Brain microvascular endothelial cell (primary cell): ENCODE measurements at regions not wholly inside any gene's neighbourhood (a gene's known extent, or its start where the extent isn't known, plus 50 kb on each side); places are given as distances from the start of the nearest gene placed in this dataset.

Source experiments
- DNase-seq: peaks from one replicate; pipeline ENCODE4 v3.0.0-alpha.2; 2020
- H3K27ac ChIP-seq: fragments of 250-450 bp; sonication (Bioruptor Pico); 2 replicates; pipeline ENCODE4 v1.5.1; 2020; ENCODE audit warnings: mild to moderate bottlenecking, moderate library complexity
- H3K27me3 ChIP-seq: fragments of 250-450 bp; sonication (Bioruptor Pico); replicated peaks from 2 replicates; pipeline ENCODE4 v1.5.1; 2020; ENCODE audit warnings: mild to moderate bottlenecking
- H3K36me3 ChIP-seq: fragments of 250-450 bp; sonication (Bioruptor Pico); replicated peaks from 2 replicates; pipeline ENCODE4 v1.5.1; 2020; ENCODE audit warnings: mild to moderate bottlenecking
- H3K4me3 ChIP-seq: 2 replicates; pipeline ENCODE4 v1.5.1; 2011; ENCODE audit warnings: low read depth, mild to moderate bottlenecking, control low read depth, low read length, moderate library complexity
- in situ Hi-C: cut with HindIII; loops from 2 replicates; pipeline ENCODE4 v1.10.0; 2017; ENCODE audit warnings: low sequenced_read_pairs, low pct_ligation_motif_present
- TF ChIP-seq, protein P1 (sequence below): IDR thresholded peaks from 2 replicates; pipeline ENCODE4 v1.5.1; 2011; ENCODE audit warnings: low read depth, mild to moderate bottlenecking, moderate library complexity, low read length, control low read depth, inconsistent platforms; ENCODE audit errors: missing control alignments

DNA sequence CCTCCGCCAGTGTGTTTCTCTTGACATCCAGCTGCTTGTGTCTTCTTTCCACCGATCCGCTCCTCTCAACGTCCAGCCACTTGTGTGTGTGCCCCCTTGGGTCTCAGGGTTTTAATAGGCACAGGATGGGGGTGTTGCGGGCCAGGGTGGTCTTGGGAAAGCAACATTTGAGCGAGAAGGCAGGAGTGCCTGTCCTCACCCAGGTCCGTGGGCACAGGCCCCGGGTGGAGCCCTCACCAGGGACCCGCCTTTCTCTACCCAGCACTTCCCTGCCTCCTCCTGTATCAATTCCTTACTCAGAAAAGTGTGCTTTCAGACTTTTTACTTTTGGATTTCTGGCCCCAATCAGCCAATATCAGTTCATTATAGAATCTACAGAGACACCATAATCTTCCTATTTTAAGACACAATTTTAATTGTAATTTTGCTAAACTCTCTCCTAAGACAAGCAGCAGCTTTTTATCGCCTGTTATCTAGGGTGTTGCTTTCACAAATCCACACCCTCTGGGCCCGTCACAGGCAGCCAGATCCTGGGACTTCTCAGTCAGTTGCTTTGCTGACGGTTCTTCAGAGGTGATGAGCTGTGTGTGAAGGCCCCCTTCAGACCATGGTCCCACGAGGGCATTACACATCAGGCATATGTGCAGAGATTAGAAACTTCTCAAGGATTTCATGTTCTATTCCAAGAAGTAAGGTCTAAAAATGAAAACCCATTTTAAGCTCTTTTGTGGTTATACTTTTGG lies 96.0 kb upstream of the FHL2 start:
- in situ Hi-C loops, result no loop called here
- TF ChIP-seq, protein P1, sequence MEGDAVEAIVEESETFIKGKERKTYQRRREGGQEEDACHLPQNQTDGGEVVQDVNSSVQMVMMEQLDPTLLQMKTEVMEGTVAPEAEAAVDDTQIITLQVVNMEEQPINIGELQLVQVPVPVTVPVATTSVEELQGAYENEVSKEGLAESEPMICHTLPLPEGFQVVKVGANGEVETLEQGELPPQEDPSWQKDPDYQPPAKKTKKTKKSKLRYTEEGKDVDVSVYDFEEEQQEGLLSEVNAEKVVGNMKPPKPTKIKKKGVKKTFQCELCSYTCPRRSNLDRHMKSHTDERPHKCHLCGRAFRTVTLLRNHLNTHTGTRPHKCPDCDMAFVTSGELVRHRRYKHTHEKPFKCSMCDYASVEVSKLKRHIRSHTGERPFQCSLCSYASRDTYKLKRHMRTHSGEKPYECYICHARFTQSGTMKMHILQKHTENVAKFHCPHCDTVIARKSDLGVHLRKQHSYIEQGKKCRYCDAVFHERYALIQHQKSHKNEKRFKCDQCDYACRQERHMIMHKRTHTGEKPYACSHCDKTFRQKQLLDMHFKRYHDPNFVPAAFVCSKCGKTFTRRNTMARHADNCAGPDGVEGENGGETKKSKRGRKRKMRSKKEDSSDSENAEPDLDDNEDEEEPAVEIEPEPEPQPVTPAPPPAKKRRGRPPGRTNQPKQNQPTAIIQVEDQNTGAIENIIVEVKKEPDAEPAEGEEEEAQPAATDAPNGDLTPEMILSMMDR, result no peak
- DNase-seq, result no peak
- Histone ChIP-seq H3K36me3 (no peaks in the 10 kb centered on the region), H3K27ac (no peak overlapping the region), H3K27me3 (no peaks in the 10 kb centered on the region), H3K4me3 (no peak overlapping the region)

DNA sequence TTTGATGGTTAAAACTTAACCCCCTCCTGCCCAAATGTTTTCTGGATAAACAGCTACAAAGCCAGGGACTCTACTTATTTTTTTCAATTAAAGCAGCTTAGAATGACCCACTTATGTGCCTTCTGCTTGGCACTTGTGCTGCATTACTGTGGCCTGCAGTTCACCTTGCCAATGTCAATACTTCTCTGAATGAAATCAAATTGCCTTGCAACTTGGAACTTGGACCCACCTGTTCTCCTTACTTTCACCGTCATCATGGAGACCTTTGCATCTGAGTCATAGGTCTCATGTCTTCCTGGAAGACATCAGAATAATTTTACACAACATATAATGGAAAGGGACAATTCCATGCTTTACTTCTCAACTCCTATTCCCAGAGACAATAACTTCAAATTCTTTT lies 92.1 kb upstream of the FHL2 start:
- H3K36me3 ChIP-seq, result no peaks in the 10 kb centered on the region
- no peak overlapping the region for H3K4me3 ChIP-seq
- no peaks in the 10 kb centered on the region for H3K27me3 ChIP-seq
- H3K27ac ChIP-seq, result no peak overlapping the region
- in situ Hi-C loops, result no loop called here
- TF ChIP-seq, protein P1, result no peak
- no peak for DNase-seq

DNA sequence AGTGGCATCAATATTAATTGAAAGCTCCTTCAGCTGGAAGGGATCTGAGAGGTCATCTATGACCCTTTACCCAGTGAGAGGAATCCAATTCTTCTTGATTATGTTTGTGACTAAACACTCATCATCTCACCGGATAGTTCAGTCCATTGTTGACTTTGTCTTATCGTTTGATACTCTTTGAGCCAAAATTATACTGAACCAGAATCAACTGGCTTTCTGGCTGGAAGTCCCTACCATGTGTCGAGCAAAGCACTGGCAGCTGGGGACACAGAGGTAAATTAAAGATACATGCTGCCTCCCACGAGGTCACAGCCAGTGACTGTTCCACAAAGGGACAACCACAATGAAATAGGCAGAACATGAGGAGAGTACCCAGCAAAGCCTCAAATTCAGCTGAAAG lies 91.4 kb upstream of the FHL2 start:
- no peaks in the 10 kb centered on the region for H3K36me3 ChIP-seq
- in situ Hi-C loops, result no loop called here
- DNase-seq, result no peak
- H3K27me3 ChIP-seq, result no peaks in the 10 kb centered on the region
- no peak overlapping the region for H3K4me3 ChIP-seq
- TF ChIP-seq, protein P1, result no peak
- no peak overlapping the region for H3K27ac ChIP-seq

DNA sequence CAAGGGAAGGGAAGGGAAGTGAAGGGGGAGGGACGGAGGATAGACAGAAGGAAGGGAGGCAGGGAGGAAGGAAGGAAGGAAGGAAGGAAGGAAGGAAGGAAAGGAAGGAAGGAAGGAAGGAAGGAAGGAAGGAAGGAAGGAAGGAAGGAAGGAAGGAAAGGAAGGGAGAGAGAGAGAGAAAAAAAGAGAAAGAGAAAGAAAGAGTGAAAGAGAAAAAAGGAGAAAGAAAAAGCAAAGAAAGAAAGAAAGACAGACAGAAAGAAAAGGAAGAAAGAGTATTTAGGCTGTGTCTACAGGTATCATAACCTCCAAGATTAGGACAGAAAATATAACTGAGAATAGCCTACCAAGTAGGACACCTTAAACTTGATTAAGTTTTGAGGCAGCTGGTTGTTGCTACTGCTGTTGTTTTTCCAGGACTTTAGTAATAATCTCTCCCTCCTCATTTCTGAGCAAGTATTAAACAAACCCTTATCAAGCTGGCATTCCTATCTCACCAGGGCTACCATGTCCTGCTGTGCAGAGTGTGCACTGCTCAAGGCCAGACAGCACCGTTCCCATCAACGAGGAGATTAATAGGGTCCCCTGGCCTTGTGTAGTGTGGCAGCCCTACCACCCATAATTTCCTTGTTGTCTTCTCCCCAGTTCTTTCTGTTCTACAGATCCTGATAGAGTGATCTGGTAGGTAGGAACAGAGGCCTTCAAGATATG lies 90.5 kb upstream of the FHL2 start:
- Histone ChIP-seq H3K36me3 (no peaks in the 10 kb centered on the region), H3K27ac (no peak overlapping the region), H3K4me3 (no peak overlapping the region), H3K27me3 (no peaks in the 10 kb centered on the region)
- TF ChIP-seq, protein P1, result no peak
- in situ Hi-C loops, result no loop called here
- peak; percentile 35 for DNase-seq

DNA sequence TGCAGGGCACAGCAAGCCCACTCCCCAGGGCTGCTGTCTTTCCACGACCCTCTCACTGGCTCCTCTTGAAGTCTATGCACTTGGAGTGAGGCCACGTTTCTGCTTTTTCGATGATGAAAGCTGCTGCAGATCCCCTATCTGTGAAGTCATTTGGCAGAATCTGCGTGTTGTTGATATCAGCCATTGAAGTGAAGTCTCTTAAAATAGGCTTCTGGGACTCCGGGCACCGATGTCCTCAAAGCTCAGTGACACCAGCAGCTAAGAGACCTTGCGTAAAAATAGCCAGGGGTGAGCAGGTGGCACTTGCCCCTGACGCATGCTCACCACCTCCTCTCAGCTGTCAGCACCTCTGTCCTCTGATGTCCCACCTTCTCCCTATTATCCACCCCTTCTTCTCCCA lies 89.4 kb upstream of the FHL2 start:
- H3K4me3 ChIP-seq, result no peak overlapping the region
- DNase-seq, result no peak
- H3K36me3 ChIP-seq, result no peaks in the 10 kb centered on the region
- in situ Hi-C loops, result no loop called here
- no peak overlapping the region for H3K27ac ChIP-seq
- TF ChIP-seq, protein P1, result no peak
- no peaks in the 10 kb centered on the region for H3K27me3 ChIP-seq
